Activated T-cell treated with anti-CD3 and anti-CD28 coated beads for 4 hours (primary cell): ENCODE measurements at regions not wholly inside any gene's neighbourhood (a gene's known extent, or its start where the extent isn't known, plus 50 kb on each side); places are given as distances from the start of the nearest gene placed in this dataset.
A peak's percentile ranks its signal among the peaks of the same experiment; 100 is the strongest.

ENCODE experiments used
- DNase-seq: peaks from one replicate; pipeline ENCODE4 v3.0.0-alpha.2; 2020

DNA sequence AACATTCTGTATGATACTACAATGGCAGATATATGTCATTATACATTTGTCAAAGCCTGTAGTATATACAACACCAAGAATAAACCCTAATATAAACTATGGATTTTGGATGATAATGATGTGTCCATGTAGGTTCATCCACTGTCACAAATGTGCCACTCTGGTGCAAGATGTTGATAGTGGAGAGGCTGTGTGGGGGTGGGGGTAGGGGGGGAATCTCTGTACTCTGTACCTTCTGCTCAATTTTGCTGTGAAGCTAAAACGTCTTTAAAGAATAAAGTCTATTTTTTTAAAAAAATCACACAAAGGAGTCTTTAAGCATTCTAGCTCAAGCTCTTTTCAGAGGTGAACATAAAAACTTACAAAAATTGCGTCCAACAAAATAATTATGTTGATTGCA, 88.2 kb upstream of the ABI3BP start:
- DNase-seq = no peak

DNA sequence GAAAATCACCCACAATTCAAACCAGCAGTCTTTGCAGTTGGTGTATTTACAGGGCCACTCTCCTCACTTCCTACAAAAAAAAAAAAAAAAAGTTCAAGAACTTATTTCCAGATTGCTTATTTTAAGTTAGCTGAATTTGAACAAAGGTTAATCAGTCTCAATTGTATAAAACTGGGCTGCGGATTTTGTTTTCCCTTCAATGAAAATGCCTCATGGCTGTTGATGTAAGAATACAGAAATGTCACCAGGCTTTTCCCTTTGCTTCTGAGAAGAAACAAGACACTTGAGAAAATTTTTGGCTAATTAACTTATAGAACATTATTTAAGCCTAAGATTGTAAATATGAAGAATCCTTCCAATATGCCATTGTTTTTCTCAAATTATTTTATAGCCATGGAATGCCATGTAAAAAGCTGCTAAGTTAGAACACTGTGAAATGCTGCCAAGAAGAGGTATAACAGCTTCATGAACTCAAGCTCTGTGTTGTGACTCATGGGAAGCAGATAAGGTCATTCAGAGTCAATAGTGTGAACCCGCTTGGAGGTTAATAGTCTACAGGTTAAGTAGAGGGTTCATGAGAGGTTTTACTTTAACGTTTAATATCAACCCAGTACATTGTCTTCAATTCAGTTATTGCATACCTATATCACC, 84.3 kb upstream of the ABI3BP start:
- no peak for DNase-seq

DNA sequence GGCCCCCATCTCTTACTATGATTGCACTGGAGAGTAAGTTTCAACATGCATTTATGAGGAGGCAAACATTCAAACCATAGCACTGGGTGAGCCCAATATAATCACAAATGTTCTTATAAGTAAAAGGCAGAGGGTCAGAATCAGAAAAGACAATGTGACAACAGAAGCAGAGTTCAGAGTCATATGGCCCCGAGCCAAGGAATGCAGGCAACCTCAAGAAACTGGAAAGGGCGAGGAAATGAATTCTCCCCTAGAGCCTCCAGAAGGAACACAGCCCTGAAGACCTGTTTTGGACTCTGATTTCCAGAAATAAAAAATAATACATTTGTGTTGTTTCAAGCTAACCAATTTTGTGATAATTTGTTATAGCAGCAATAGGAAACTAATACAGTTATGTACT, 81.3 kb upstream of the ABI3BP start:
- DNase-seq = no peak

- no peak for DNase-seq
Measured at GRCh38 chr3:101072300-101072699, 79.1 kb upstream of the ABI3BP start.

DNA sequence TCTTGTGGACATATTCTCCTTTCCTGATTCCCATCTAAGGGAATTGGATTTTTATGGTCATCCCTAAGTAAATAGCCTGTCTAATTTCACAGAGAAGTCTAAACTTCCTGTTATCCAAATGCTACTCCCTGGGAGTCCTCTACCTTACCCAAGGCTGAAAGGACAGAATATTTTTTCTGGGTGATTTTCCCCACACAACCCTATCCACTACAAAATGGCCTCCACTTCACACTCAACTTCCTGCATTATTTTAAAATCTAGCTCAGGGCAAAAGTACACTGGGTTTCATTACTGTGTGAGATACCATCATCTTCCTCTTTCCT, 77.5 kb upstream of the ABI3BP start:
- DNase-seq = no peak

- peak; percentile 14 for DNase-seq
Measured at GRCh38 chr3:101069901-101070798, 76.9 kb upstream of the ABI3BP start.

DNA sequence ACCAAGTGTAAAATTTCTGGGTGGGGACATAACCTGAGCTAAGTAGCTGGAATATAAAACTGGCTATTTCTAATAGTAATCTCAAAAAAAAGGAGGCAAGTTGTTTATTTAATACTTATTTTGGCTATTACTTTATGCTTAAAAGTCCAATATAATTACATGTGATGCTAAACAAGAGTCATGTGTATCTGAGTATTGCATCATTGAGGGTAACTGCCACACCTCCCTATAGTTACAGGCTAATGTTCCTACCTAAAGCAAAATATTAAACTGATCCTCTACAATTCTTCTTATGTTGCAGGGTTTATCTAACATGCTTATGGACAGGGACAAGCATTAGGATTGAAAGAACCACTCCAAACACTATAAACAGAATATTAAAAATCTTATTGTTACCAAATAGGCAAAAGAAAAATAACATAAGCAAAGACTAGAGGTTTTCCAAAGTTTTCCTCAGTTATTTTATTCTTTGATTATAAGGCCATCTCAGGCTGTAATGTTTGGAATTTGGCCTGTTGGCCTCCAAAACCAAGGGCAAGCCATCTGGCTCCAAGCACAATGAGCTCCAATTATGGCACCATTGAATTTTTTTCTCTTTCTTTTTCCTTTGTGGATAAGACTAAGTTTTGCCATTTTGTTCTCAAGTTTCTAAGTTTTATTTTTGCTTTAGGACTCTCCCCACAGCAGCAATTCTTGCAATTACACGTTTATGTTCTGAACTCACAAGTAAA, 75.8 kb upstream of the ABI3BP start:
- DNase-seq = no peak

GRCh38 chr3:101066711-101067129, 73.5 kb upstream of the ABI3BP start:
- no peak for DNase-seq

GRCh38 chr3:101065962-101066361, 72.7 kb upstream of the ABI3BP start:
- no peak for DNase-seq

DNA sequence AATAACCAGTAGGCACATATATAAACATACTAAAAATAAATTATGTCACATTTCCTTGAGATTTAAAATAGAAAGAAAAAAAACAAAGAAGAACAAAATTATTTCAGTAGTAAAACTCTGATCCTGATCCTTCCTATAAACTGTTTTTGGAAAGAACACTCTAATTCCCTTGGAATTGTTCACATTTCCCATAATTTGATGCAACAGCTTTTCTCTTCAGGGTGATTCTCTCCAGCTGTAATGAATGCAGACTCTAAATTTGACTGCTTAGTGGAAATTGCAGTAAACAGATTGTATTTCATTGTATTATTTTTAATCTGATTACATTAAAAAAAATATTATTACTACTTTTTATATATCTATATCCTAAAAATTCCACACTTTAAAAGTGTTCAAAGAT, 70.2 kb upstream of the ABI3BP start:
- DNase-seq = no peak

DNA sequence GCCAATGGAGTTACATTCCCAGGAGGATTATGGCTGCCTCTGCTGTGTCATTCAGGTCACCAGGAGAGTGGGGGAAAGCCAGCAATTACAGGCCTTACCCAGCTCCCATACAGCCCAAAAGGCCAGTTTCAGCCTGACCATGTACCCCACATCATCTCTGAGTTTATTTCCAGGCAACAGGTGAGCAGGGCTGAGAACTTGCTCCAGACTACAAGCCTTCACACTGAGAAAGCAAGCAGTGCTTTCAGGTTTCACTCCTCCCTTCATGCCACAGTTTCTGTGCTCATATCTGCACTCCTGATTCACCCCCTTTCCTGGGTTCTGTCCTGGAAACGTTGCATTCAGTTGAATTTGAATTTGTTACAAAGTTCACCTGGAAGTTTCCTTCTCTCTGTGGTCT, 68.1 kb upstream of the ABI3BP start:
- no peak for DNase-seq

GRCh38 chr3:101050866-101051265, 57.6 kb upstream of the ABI3BP start:
- DNase-seq = no peak

DNA sequence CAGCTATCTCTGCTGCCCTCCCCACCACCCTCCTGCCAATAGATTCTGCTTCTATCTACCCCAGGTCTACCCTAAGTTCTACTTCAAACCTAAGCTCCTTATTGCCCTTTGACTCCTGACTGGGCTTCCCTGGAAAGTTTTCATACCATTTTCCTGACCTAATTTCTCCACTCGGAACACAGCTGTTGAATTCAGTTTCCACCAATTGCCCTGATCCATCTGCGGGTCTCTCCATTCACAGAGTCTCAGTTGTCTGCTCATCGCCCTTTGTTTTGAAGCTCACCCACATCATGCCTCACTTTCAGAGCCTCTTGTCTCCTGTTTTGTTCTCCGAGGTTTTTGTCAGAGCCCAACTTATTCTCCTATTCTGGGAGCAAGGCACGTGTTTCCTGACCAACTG, 56.8 kb upstream of the ABI3BP start:
- DNase-seq = no peak

GRCh38 chr3:101049532-101049931, 56.3 kb upstream of the ABI3BP start:
- no peak for DNase-seq

GRCh38 chr3:101043687-101044078, 50.5 kb upstream of the ABI3BP start:
- no peak for DNase-seq

- DNase-seq = no peak
Measured at GRCh38 chr3:101042996-101043686, 49.9 kb upstream of the ABI3BP start.
